ENCODE measurements at regions not wholly inside any gene's neighbourhood (a gene's known extent, or its start where the extent isn't known, plus 50 kb on each side); places are given as distances from the start of the nearest gene placed in this dataset.

- H3K27ac Mint-ChIP-seq = no peak overlapping the region
- H3K36me3 Mint-ChIP-seq (ENCODE audit: low read depth) = no peaks in the 10 kb centered on the region
- H3K9me3 Mint-ChIP-seq = no peaks in the 10 kb centered on the region
These were observed 274.5 kb downstream of the PRR16 start for GRCh38 chr5:120738568-120738967.

GRCh38 chr5:120740989-120741388 is 276.9 kb downstream of the PRR16 start:
- POLR2A ChIA-PET = no interaction called here
- Mint-ChIP-seq H3K4me3 (no peak overlapping the region), H3K9me3 (no peaks in the 10 kb centered on the region), H3K27ac (no peak overlapping the region), H3K4me1 (no peaks in the 10 kb centered on the region), H3K36me3 (ENCODE audit: low read depth) (no peaks in the 10 kb centered on the region), H3K27me3 (no peaks in the 10 kb centered on the region)
- DNase-seq = no peak
- CTCF ChIA-PET = no interaction called here

More at GRCh38 chr5:120738568-120738967, 274.5 kb downstream of the PRR16 start:
- Mint-ChIP-seq H3K27me3 (no peaks in the 10 kb centered on the region), H3K4me1 (no peaks in the 10 kb centered on the region), H3K4me3 (no peak overlapping the region)
- DNase-seq = no peak
- POLR2A ChIA-PET = no interaction called here
- CTCF ChIA-PET = no interaction called here

GRCh38 chr5:120748474-120748873 is 284.4 kb downstream of the PRR16 start:
- H3K27me3 Mint-ChIP-seq = no peaks in the 10 kb centered on the region
- peaks cover 9% of the 10 kb centered on the region for H3K9me3 Mint-ChIP-seq
- ChIA-PET CTCF (no interaction called here), POLR2A (no interaction called here)
- H3K36me3 Mint-ChIP-seq (ENCODE audit: low read depth) = no peaks in the 10 kb centered on the region
- no peaks in the 10 kb centered on the region for H3K4me1 Mint-ChIP-seq
- no peak overlapping the region for H3K4me3 Mint-ChIP-seq
- no peak overlapping the region for H3K27ac Mint-ChIP-seq
- DNase-seq = no peak

- no peak for DNase-seq
- ChIA-PET POLR2A (no interaction called here), CTCF (no interaction called here)
- Mint-ChIP-seq H3K27me3 (no peaks in the 10 kb centered on the region), H3K4me3 (no peak overlapping the region), H3K27ac (no peak overlapping the region), H3K9me3 (peaks cover 9% of the 10 kb centered on the region), H3K4me1 (no peaks in the 10 kb centered on the region), H3K36me3 (ENCODE audit: low read depth) (no peaks in the 10 kb centered on the region)
These were observed 285.6 kb downstream of the PRR16 start for GRCh38 chr5:120749737-120750136.

- H3K9me3 Mint-ChIP-seq = peaks cover 9% of the 10 kb centered on the region
- H3K4me1 Mint-ChIP-seq = no peaks in the 10 kb centered on the region
- ChIA-PET POLR2A (no interaction called here), CTCF (no interaction called here)
- no peak overlapping the region for H3K4me3 Mint-ChIP-seq
- DNase-seq = no peak
- no peaks in the 10 kb centered on the region for H3K36me3 Mint-ChIP-seq (ENCODE audit: low read depth)
- H3K27me3 Mint-ChIP-seq = no peaks in the 10 kb centered on the region
- no peak overlapping the region for H3K27ac Mint-ChIP-seq
These were observed 295.5 kb downstream of the PRR16 start for GRCh38 chr5:120759587-120759986.

- no peak for DNase-seq
- H3K27ac Mint-ChIP-seq = no peak overlapping the region
These were observed 297.9 kb downstream of the PRR16 start for GRCh38 chr5:120761986-120762385.

GRCh38 chr5:120765189-120765588 is 301.1 kb downstream of the PRR16 start:
- Mint-ChIP-seq H3K27ac (no peak overlapping the region), H3K4me1 (no peaks in the 10 kb centered on the region), H3K4me3 (no peak overlapping the region), H3K9me3 (no peaks in the 10 kb centered on the region), H3K36me3 (ENCODE audit: low read depth) (no peaks in the 10 kb centered on the region), H3K27me3 (no peaks in the 10 kb centered on the region)
- DNase-seq = no peak
- CTCF ChIA-PET = no interaction called here
- POLR2A ChIA-PET = no interaction called here

More at GRCh38 chr5:120761986-120762385, 297.9 kb downstream of the PRR16 start:
- no peaks in the 10 kb centered on the region for H3K4me1 Mint-ChIP-seq
- no peaks in the 10 kb centered on the region for H3K27me3 Mint-ChIP-seq
- ChIA-PET CTCF (no interaction called here), POLR2A (no interaction called here)
- no peak overlapping the region for H3K4me3 Mint-ChIP-seq
- no peaks in the 10 kb centered on the region for H3K9me3 Mint-ChIP-seq
- H3K36me3 Mint-ChIP-seq (ENCODE audit: low read depth) = no peaks in the 10 kb centered on the region

- Mint-ChIP-seq H3K27ac (no peak overlapping the region), H3K36me3 (ENCODE audit: low read depth) (no peaks in the 10 kb centered on the region), H3K4me1 (no peaks in the 10 kb centered on the region), H3K27me3 (no peaks in the 10 kb centered on the region), H3K9me3 (peaks cover 2% of the 10 kb centered on the region), H3K4me3 (no peak overlapping the region)
- no peak for DNase-seq
- POLR2A ChIA-PET = no interaction called here
- CTCF ChIA-PET = no interaction called here
These were observed 303.2 kb downstream of the PRR16 start for GRCh38 chr5:120767178-120767820.

- no peak overlapping the region for H3K27ac Mint-ChIP-seq
- no peaks in the 10 kb centered on the region for H3K36me3 Mint-ChIP-seq (ENCODE audit: low read depth)
- no peak for DNase-seq
- no peaks in the 10 kb centered on the region for H3K27me3 Mint-ChIP-seq
- ChIA-PET POLR2A (no interaction called here), CTCF (no interaction called here)
- no peaks in the 10 kb centered on the region for H3K4me1 Mint-ChIP-seq
- H3K4me3 Mint-ChIP-seq = no peak overlapping the region
- peaks cover 2% of the 10 kb centered on the region for H3K9me3 Mint-ChIP-seq
These were observed 305.3 kb downstream of the PRR16 start for GRCh38 chr5:120769312-120769872.

GRCh38 chr5:120771202-120771601 is 307.1 kb downstream of the PRR16 start:
- CTCF ChIA-PET = no interaction called here
- peaks cover 2% of the 10 kb centered on the region for H3K9me3 Mint-ChIP-seq
- no peaks in the 10 kb centered on the region for H3K36me3 Mint-ChIP-seq (ENCODE audit: low read depth)
- no peaks in the 10 kb centered on the region for H3K27me3 Mint-ChIP-seq
- H3K4me1 Mint-ChIP-seq = no peaks in the 10 kb centered on the region
- no peak for DNase-seq
- POLR2A ChIA-PET = no interaction called here
- no peak overlapping the region for H3K27ac Mint-ChIP-seq
- no peak overlapping the region for H3K4me3 Mint-ChIP-seq

GRCh38 chr5:120778491-120779484 is 314.7 kb downstream of the PRR16 start:
- CTCF ChIA-PET = no interaction called here
- Mint-ChIP-seq H3K4me3 (no peak overlapping the region), H3K9me3 (peaks cover 4% of the 10 kb centered on the region), H3K27ac (no peak overlapping the region), H3K27me3 (no peaks in the 10 kb centered on the region), H3K36me3 (ENCODE audit: low read depth) (no peaks in the 10 kb centered on the region), H3K4me1 (no peaks in the 10 kb centered on the region)
- DNase-seq = no peak
- POLR2A ChIA-PET = no interaction called here

GRCh38 chr5:120779674-120780073 is 315.6 kb downstream of the PRR16 start:
- H3K9me3 Mint-ChIP-seq = peaks cover 5% of the 10 kb centered on the region
- no peaks in the 10 kb centered on the region for H3K36me3 Mint-ChIP-seq (ENCODE audit: low read depth)
- H3K4me1 Mint-ChIP-seq = no peaks in the 10 kb centered on the region
- H3K27ac Mint-ChIP-seq = no peak overlapping the region
- H3K4me3 Mint-ChIP-seq = no peak overlapping the region
- CTCF ChIA-PET = no interaction called here
- DNase-seq = no peak
- POLR2A ChIA-PET = no interaction called here
- no peaks in the 10 kb centered on the region for H3K27me3 Mint-ChIP-seq

GRCh38 chr5:120788481-120788880 is 324.4 kb downstream of the PRR16 start:
- CTCF ChIA-PET = no interaction called here
- POLR2A ChIA-PET = no interaction called here
- Mint-ChIP-seq H3K4me3 (no peak overlapping the region), H3K4me1 (no peaks in the 10 kb centered on the region), H3K27ac (no peak overlapping the region), H3K9me3 (peaks cover 5% of the 10 kb centered on the region), H3K27me3 (no peaks in the 10 kb centered on the region), H3K36me3 (ENCODE audit: low read depth) (no peaks in the 10 kb centered on the region)
- no peak for DNase-seq

GRCh38 chr5:120789918-120790317 is 325.8 kb downstream of the PRR16 start:
- CTCF ChIA-PET = no interaction called here
- Mint-ChIP-seq H3K27ac (no peak overlapping the region), H3K4me3 (no peak overlapping the region), H3K27me3 (no peaks in the 10 kb centered on the region), H3K36me3 (ENCODE audit: low read depth) (no peaks in the 10 kb centered on the region), H3K4me1 (no peaks in the 10 kb centered on the region), H3K9me3 (peaks cover 3% of the 10 kb centered on the region)
- no peak for DNase-seq
- POLR2A ChIA-PET = no interaction called here

All from activated CD4-positive, alpha-beta memory T cell treated with anti-CD3 and anti-CD28 coated beads, Interleukin-2, amount 10 ng/mL, durations not matched to agents 7 days and 5 days (primary cell).